Stomach (tissue), 8 donors: ENCODE measurements at regions not wholly inside any gene's neighbourhood (a gene's known extent, or its start where the extent isn't known, plus 50 kb on each side); places are given as distances from the start of the nearest gene placed in this dataset.

Source experiments
- DNase-seq, 2 donors: peaks; one replicate each; pipeline versions ENCODE4 v3.0.0 to v3.0.0-alpha.2; 2013 to 2019
- H3K27ac ChIP-seq, 5 donors: fragments of 200-600 bp in 4 of 5; sonication (generic) in 4 of 5; one replicate each; pipeline ENCODE4 v1.5.1; 2013 to 2019; ENCODE audit warnings: mild to moderate bottlenecking in 1 of 5, moderate library complexity in 1 of 5
- H3K27me3 ChIP-seq, 3 donors: fragments of 200-600 bp; sonication (generic); one replicate each; pipeline ENCODE4 v1.5.1; 2017 to 2019; ENCODE audit warnings: mixed run types in 1 of 3
- H3K36me3 ChIP-seq, 4 donors: fragments of 200-600 bp; sonication (generic); 1 replicate in 3 of 4; 2 replicates in 1 of 4; pipeline ENCODE4 v1.5.1; 2016 to 2019
- H3K4me1 ChIP-seq, 4 donors: fragments of 200-600 bp; sonication (generic); one replicate each; pipeline ENCODE4 v1.5.1; 2016 to 2019
- H3K4me3 ChIP-seq, 4 donors: fragments of 200-600 bp; sonication (generic) in 3 of 4; one replicate each; pipeline ENCODE4 v1.5.1; 2016 to 2019; ENCODE audit warnings: mild to moderate bottlenecking in 1 of 4
- H3K9me3 ChIP-seq, 4 donors: fragments of 200-600 bp; sonication (generic); one replicate each; pipeline ENCODE4 v1.5.1; 2016 to 2019
- CTCF ChIP-seq, 7 experiments: fragments of 450-650 bp in 4 of 7; fragments of 200-600 bp in 3 of 7; sonication (generic) in 3 of 7; IDR thresholded peaks; one replicate each; pipeline ENCODE4 v1.5.1; 2016 to 2019; ENCODE audit warnings: antibody characterized with exemption in 7 of 7, control low read depth in 2 of 7, mild to moderate bottlenecking in 1 of 7
- EP300 ChIP-seq: sonication (generic); formaldehyde crosslinking; IDR thresholded peaks from one replicate; pipeline ENCODE4 v1.6.1; 2017; ENCODE audit warnings: antibody characterized with exemption
- POLR2A ChIP-seq, 4 donors: fragments of 450-650 bp; IDR thresholded peaks; one replicate each; pipeline ENCODE4 v1.6.1; 2016; ENCODE audit warnings: antibody characterized with exemption in 4 of 4, control low read depth in 2 of 4, mild to moderate bottlenecking in 1 of 4, moderate library complexity in 1 of 4
- POLR2AphosphoS5 ChIP-seq, 3 donors: sonication (generic); formaldehyde crosslinking; IDR thresholded peaks; one replicate each; pipeline ENCODE4 v1.6.1; 2016; ENCODE audit warnings: antibody characterized with exemption in 3 of 3
- WGBS, 5 donors: extraction: QIAGEN DNeasy Blood & Tissue Kit in 3 of 5; methylation state at CpG; one replicate each; pipeline versions ENCODE4 v1.1.5 to v1.1.7; 2013 to 2018; 5-methylcytosine and 5-hydroxymethylcytosine counted together
- intact Hi-C: fragments of 100-400 bp; cut with DNase I; formaldehyde crosslinking; loops from one replicate; pipeline ENCODE4 v1.15.1; 2023; ENCODE audit warnings: low total_unique reads
- donor health status: healthy with polysubstance abuse.
- donor health status: Bipolar disorder and iron deficiency.
- donor health status: healthy.

- no peak overlapping the region for H3K27ac ChIP-seq
- H3K27me3 ChIP-seq, result no peaks in the 10 kb centered on the region
- intact Hi-C loops, result no loop called here
- DNase-seq, result no peak
- H3K4me3 ChIP-seq, result no peak overlapping the region
- no peaks in the 10 kb centered on the region for H3K36me3 ChIP-seq
- H3K4me1 ChIP-seq, result no peaks in the 10 kb centered on the region
- no peak for TF ChIP-seq POLR2AphosphoS5 (IDR thresholded peaks at IDR 0.05)
- TF ChIP-seq POLR2A (IDR thresholded peaks at IDR 0.05), result no peak
- TF ChIP-seq EP300, result no peak
- TF ChIP-seq CTCF (IDR thresholded peaks at IDR 0.05), result no peak
- H3K9me3 ChIP-seq, result no peaks in the 10 kb centered on the region
- 72 to 78% (median 77%) methylated on average over 8 to 10 of the region's 10 CpGs for WGBS, 5 donors
Observed at GRCh38 chr16:14372471-14372870, 257.6 kb downstream of the PARN start.

- intact Hi-C loops, result no loop called here
- Histone ChIP-seq H3K4me1 (no peaks in the 10 kb centered on the region), H3K27ac (no peak overlapping the region), H3K27me3 (no peaks in the 10 kb centered on the region), H3K36me3 (no peaks in the 10 kb centered on the region), H3K4me3 (no peak overlapping the region), H3K9me3 (no peaks in the 10 kb centered on the region)
- no peak for DNase-seq
- 66 to 72% (median 66%) methylated on average over 7 of the region's 7 CpGs for WGBS, 5 donors
- TF ChIP-seq POLR2AphosphoS5 (IDR thresholded peaks at IDR 0.05) (no peak), EP300 (no peak), POLR2A (IDR thresholded peaks at IDR 0.05) (no peak), CTCF (IDR thresholded peaks at IDR 0.05) (no peak)
Observed at GRCh38 chr16:14371778-14372431, 258.2 kb downstream of the PARN start.

GRCh38 chr16:14370736-14371234, 259.3 kb downstream of the PARN start:
- Histone ChIP-seq H3K4me1 (no peaks in the 10 kb centered on the region), H3K27me3 (no peaks in the 10 kb centered on the region), H3K36me3 (no peaks in the 10 kb centered on the region), H3K27ac (no peak overlapping the region), H3K9me3 (no peaks in the 10 kb centered on the region), H3K4me3 (no peak overlapping the region)
- DNase-seq, result no peak
- TF ChIP-seq POLR2A (IDR thresholded peaks at IDR 0.05) (no peak), POLR2AphosphoS5 (IDR thresholded peaks at IDR 0.05) (no peak), CTCF (IDR thresholded peaks at IDR 0.05) (no peak), EP300 (no peak)
- WGBS, 5 donors, result 67 to 77% (median 72%) methylated on average over 6 to 7 of the region's 7 CpGs
- intact Hi-C loops, result no loop called here

GRCh38 chr16:14369734-14370598, 260.1 kb downstream of the PARN start:
- H3K4me3 ChIP-seq, result no peak overlapping the region
- H3K4me1 ChIP-seq, result no peaks in the 10 kb centered on the region
- no peaks in the 10 kb centered on the region for H3K27me3 ChIP-seq
- no peak for TF ChIP-seq EP300
- no peaks in the 10 kb centered on the region for H3K36me3 ChIP-seq
- intact Hi-C loops, result no loop called here
- no peak for DNase-seq
- no peak overlapping the region for H3K27ac ChIP-seq
- no peaks in the 10 kb centered on the region for H3K9me3 ChIP-seq
- WGBS, 5 donors, result 69 to 74% (median 71%) methylated on average over 14 to 26 of the region's 26 CpGs
